SK-N-SH (cell line): ENCODE measurements at regions not wholly inside any gene's neighbourhood (a gene's known extent, or its start where the extent isn't known, plus 50 kb on each side); places are given as distances from the start of the nearest gene placed in this dataset.

Experiments used
- CTCF ChIA-PET: fragments of 300-600, 350-600 bp; formaldehyde crosslinking; extraction: SDS; loops from one replicate; lab custom pipeline; 2021; lab: Yijun Ruan, JAX
- POLR2A ChIA-PET: fragments of 350-600 bp; sonication (Branson Sonifier 250); formaldehyde crosslinking; extraction: SDS; loops from one replicate; lab custom pipeline; 2020; ENCODE audit warnings: antibody characterized with exemption, inconsistent platforms; lab: Yijun Ruan, JAX
- DNase-seq: peaks from one replicate; pipeline ENCODE4 v3.0.0; 2012
- H2AFZ ChIP-seq: fragments of 200-600 bp; sonication (generic); 2 replicates; pipeline ENCODE4 v1.8.1; 2016; ENCODE audit warnings: antibody characterized with exemption, mild to moderate bottlenecking, low read depth
- H3F3A ChIP-seq: fragments of 200-600 bp; sonication (generic); replicated peaks from 2 replicates; pipeline ENCODE3; 2016; ENCODE audit warnings: antibody characterized with exemption, mild to moderate bottlenecking; ENCODE audit not compliant: insufficient read depth
- H3K27ac ChIP-seq, 2 experiments: fragments of 200-500 bp in 1 of 2; fragments of 200-600 bp in 1 of 2; sonication (Bioruptor generic) in 1 of 2; sonication (generic), shearing (Covaris generic) in 1 of 2; 2 replicates each; pipeline versions ENCODE4 v1.5.1 to v1.6.1; 2014 to 2016; ENCODE audit warnings: low read depth in 2 of 2, inconsistent platforms in 1 of 2, low read length in 1 of 2, mild to moderate bottlenecking in 1 of 2, mixed read lengths in 1 of 2
- H3K27me3 ChIP-seq: fragments of 200-600 bp; sonication (generic), shearing (Covaris generic); 2 replicates; pipeline ENCODE4 v1.6.1; 2016; ENCODE audit warnings: mixed run types; ENCODE audit not compliant: insufficient read depth
- H3K36me3 ChIP-seq, 2 experiments: fragments of 200-500 bp in 1 of 2; fragments of 200-600 bp in 1 of 2; sonication (Bioruptor generic) in 1 of 2; sonication (generic) in 1 of 2; replicated peaks in 1 of 2; 2 replicates each; pipeline versions ENCODE3 to v1.5.1; 2014 to 2016; ENCODE audit warnings: low read length in 1 of 2, mild to moderate bottlenecking in 1 of 2; ENCODE audit not compliant: insufficient read depth in 2 of 2, control insufficient read depth in 1 of 2
- H3K4me1 ChIP-seq, 2 experiments: fragments of 200-500 bp in 1 of 2; fragments of 200-600 bp in 1 of 2; sonication (Bioruptor generic) in 1 of 2; sonication (generic), shearing (Covaris generic) in 1 of 2; 2 replicates each; pipeline versions ENCODE4 v1.5.1 to v1.6.1; 2014 to 2016; ENCODE audit warnings: low read depth in 1 of 2, low read length in 1 of 2, mixed run types in 1 of 2; ENCODE audit not compliant: insufficient read depth in 2 of 2, control insufficient read depth in 1 of 2
- H3K4me2 ChIP-seq: fragments of 200-600 bp; sonication (generic), shearing (Covaris generic); 2 replicates; pipeline ENCODE4 v1.6.1; 2017; ENCODE audit warnings: mixed run types
- H3K4me3 ChIP-seq, 2 experiments: fragments of 200-500 bp in 1 of 2; fragments of 200-600 bp in 1 of 2; sonication (Bioruptor generic) in 1 of 2; sonication (generic), shearing (Covaris generic) in 1 of 2; 2 replicates each; pipeline versions ENCODE4 v1.5.1 to v1.8.1; 2014 to 2016; ENCODE audit warnings: low read depth in 2 of 2, inconsistent platforms in 1 of 2, low read length in 1 of 2, mild to moderate bottlenecking in 1 of 2, mixed read lengths in 1 of 2, moderate library complexity in 1 of 2
- H3K79me2 ChIP-seq: fragments of 200-600 bp; sonication (generic); 2 replicates; pipeline ENCODE4 v1.8.1; 2017; ENCODE audit warnings: mild to moderate bottlenecking; ENCODE audit not compliant: insufficient read depth
- H3K9ac ChIP-seq: fragments of 200-600 bp; sonication (generic); 2 replicates; pipeline ENCODE4 v1.6.1; 2017; ENCODE audit warnings: mixed run types
- H3K9me2 ChIP-seq: fragments of 200-600 bp; sonication (generic); 2 replicates; pipeline ENCODE4 v1.6.1; 2017; ENCODE audit warnings: mixed run types
- H3K9me3 ChIP-seq: fragments of 200-600 bp; sonication (generic); 2 replicates; pipeline ENCODE4 v1.6.1; 2017; ENCODE audit warnings: mixed run types, mild to moderate bottlenecking, moderate library complexity
- H4K20me1 ChIP-seq: fragments of 200-600 bp; sonication (generic); 2 replicates; pipeline ENCODE4 v1.6.1; 2017; ENCODE audit warnings: mild to moderate bottlenecking, mixed run types; ENCODE audit not compliant: insufficient read depth
- CHD2 ChIP-seq: fragments of 150-350 bp; IDR thresholded peaks from 2 replicates; pipeline ENCODE4 v1.6.1; 2018; ENCODE audit warnings: low read length; ENCODE audit not compliant: partially characterized antibody
- ELF1 ChIP-seq: IDR thresholded peaks from 2 replicates; pipeline ENCODE4 v1.4.0; 2012
- GATA2 ChIP-seq: sonication (generic); formaldehyde crosslinking; IDR thresholded peaks from 2 replicates; pipeline ENCODE4 v1.5.0; 2020; ENCODE audit warnings: mild to moderate bottlenecking, missing genetic modification reagents
- JUND ChIP-seq: IDR thresholded peaks from 2 replicates; pipeline ENCODE4 v1.4.0; 2012
- MXI1 ChIP-seq: IDR thresholded peaks from 2 replicates; pipeline ENCODE4 v1.6.1; 2012; ENCODE audit warnings: mild to moderate bottlenecking, low read depth, low read length, improper control_type of control experiment
- NFIC ChIP-seq: IDR thresholded peaks from 2 replicates; pipeline ENCODE4 v1.4.0; 2012; ENCODE audit warnings: borderline replicate concordance
- PBX3 ChIP-seq: IDR thresholded peaks from 2 replicates; pipeline ENCODE4; 2012
- REST ChIP-seq: IDR thresholded peaks from 2 replicates; pipeline ENCODE4 v1.6.1; 2012; ENCODE audit warnings: mild to moderate bottlenecking, low read depth, low read length, moderate library complexity
- RFX5 ChIP-seq: IDR thresholded peaks from 2 replicates; pipeline ENCODE4 v1.6.1; 2012; ENCODE audit warnings: mild to moderate bottlenecking, improper control_type of control experiment, low read length
- TCF12 ChIP-seq: IDR thresholded peaks from 2 replicates; pipeline ENCODE4 v1.4.0; 2012
- TEAD4 ChIP-seq: IDR thresholded peaks from 2 replicates; pipeline ENCODE4 v1.4.0; 2012; ENCODE audit warnings: mild to moderate bottlenecking, borderline replicate concordance; ENCODE audit not compliant: insufficient read depth
- USF1 ChIP-seq: IDR thresholded peaks from 2 replicates; pipeline ENCODE4 v1.4.0; 2012; ENCODE audit warnings: low read depth, borderline replicate concordance
- WGBS: methylation state at CpG from one replicate; pipeline ENCODE4 v1.1.6; 2017; ENCODE audit warnings: low lambda C conversion rate; 5-methylcytosine and 5-hydroxymethylcytosine counted together

- Histone ChIP-seq H3K9me3 (no peaks in the 10 kb centered on the region), H3K4me1 (no peaks in the 10 kb centered on the region), H3K27me3 (no peaks in the 10 kb centered on the region), H3K4me3 (no peak overlapping the region), H3F3A (no peaks in the 10 kb centered on the region), H4K20me1 (no peaks in the 10 kb centered on the region), H3K27ac (no peak overlapping the region), H3K9me2 (no peaks in the 10 kb centered on the region), H3K4me2 (no peak overlapping the region), H3K36me3 (no peaks in the 10 kb centered on the region), H3K79me2 (no peaks in the 10 kb centered on the region), H3K9ac (no peak overlapping the region), H2AFZ (no peak overlapping the region)
- ChIA-PET POLR2A (no interaction called here), CTCF (no interaction called here)
- no peak for TF ChIP-seq ELF1
- no peak for TF ChIP-seq RFX5
- no peak for TF ChIP-seq NFIC
- TF ChIP-seq REST: no peak
- no peak for TF ChIP-seq USF1
- no peak for TF ChIP-seq JUND
- TF ChIP-seq PBX3: no peak
- TF ChIP-seq TCF12: no peak
- TF ChIP-seq TEAD4: no peak
- no peak for TF ChIP-seq MXI1
- WGBS: 5% methylated on average over 2 of the region's 2 CpGs
- no peak for DNase-seq
These were observed 246.6 kb downstream of the HAPSTR1 start for GRCh38 chr16:9338068-9338467.

- ChIA-PET POLR2A (no interaction called here), CTCF (no interaction called here)
- Histone ChIP-seq H3K9me2 (no peaks in the 10 kb centered on the region), H3K79me2 (no peaks in the 10 kb centered on the region), H3K9me3 (no peaks in the 10 kb centered on the region), H3F3A (no peaks in the 10 kb centered on the region), H3K27ac (no peak overlapping the region), H3K36me3 (no peaks in the 10 kb centered on the region), H3K4me1 (no peaks in the 10 kb centered on the region), H4K20me1 (no peaks in the 10 kb centered on the region), H3K27me3 (no peaks in the 10 kb centered on the region), H2AFZ (no peak overlapping the region), H3K9ac (no peak overlapping the region), H3K4me3 (no peak overlapping the region), H3K4me2 (no peak overlapping the region)
- TF ChIP-seq GATA2 (CRISPR knock-in tag): no peak
- no peak for TF ChIP-seq CHD2
- no peak for DNase-seq
- WGBS: 11% methylated on average over 4 of the region's 4 CpGs
These were observed 247.1 kb downstream of the HAPSTR1 start for GRCh38 chr16:9338510-9338909.
